SU-DHL-6 (cell line): ENCODE measurements at regions not wholly inside any gene's neighbourhood (a gene's known extent, or its start where the extent isn't known, plus 50 kb on each side); places are given as distances from the start of the nearest gene placed in this dataset.

Source experiments
- H2AFZ ChIP-seq: fragments of 200-600 bp; sonication (generic); 2 replicates; pipeline ENCODE4 v1.6.1; 2014; ENCODE audit warnings: low read depth, mild to moderate bottlenecking, moderate library complexity, mixed read lengths, antibody characterized with exemption, low read length; ENCODE audit not compliant: severe bottlenecking
- H3F3A ChIP-seq: fragments of 200-600 bp; shearing (Covaris generic); 2 replicates; pipeline ENCODE4 v1.6.0; 2016; ENCODE audit warnings: antibody characterized with exemption, mild to moderate bottlenecking; ENCODE audit not compliant: insufficient read depth
- H3K27ac ChIP-seq: fragments of 200-600 bp; sonication (generic); 2 replicates; pipeline ENCODE4 v1.5.1; 2016; ENCODE audit warnings: low read depth, mild to moderate bottlenecking, low read length, moderate library complexity, mixed read lengths
- H3K27me3 ChIP-seq: fragments of 200-600 bp; sonication (generic), shearing (Covaris generic); 2 replicates; pipeline ENCODE4 v1.6.0; 2014; ENCODE audit warnings: mild to moderate bottlenecking, low read length
- H3K36me3 ChIP-seq: fragments of 200-600 bp; sonication (generic); 2 replicates; pipeline ENCODE4 v1.6.1; 2014; ENCODE audit warnings: mild to moderate bottlenecking, low read length, mixed read lengths
- H3K4me2 ChIP-seq: fragments of 300-600, 200-600 bp; shearing (Covaris generic), sonication (generic); 2 replicates; pipeline ENCODE4 v1.6.0; 2014; ENCODE audit warnings: low read length, low read depth, mild to moderate bottlenecking; ENCODE audit not compliant: poor library complexity, severe bottlenecking
- H3K4me3 ChIP-seq: fragments of 200-600 bp; sonication (generic); 2 replicates; pipeline ENCODE4 v1.5.1; 2014; ENCODE audit warnings: antibody characterized with exemption, low read length, mild to moderate bottlenecking, mixed read lengths; ENCODE audit not compliant: insufficient read depth, poor library complexity, severe bottlenecking
- H3K79me2 ChIP-seq: fragments of 200-600 bp; sonication (generic); 2 replicates; pipeline ENCODE4 v1.6.1; 2014; ENCODE audit warnings: mild to moderate bottlenecking, low read length, moderate library complexity; ENCODE audit not compliant: insufficient read depth
- H3K9ac ChIP-seq: fragments of 200-600 bp; sonication (generic); 2 replicates; pipeline ENCODE4 v1.7.0; 2014; ENCODE audit warnings: mild to moderate bottlenecking, low read length
- H3K9me2 ChIP-seq: fragments of 200-600 bp; sonication (generic); replicated peaks from 2 replicates; pipeline ENCODE4 v1.6.1; 2014; ENCODE audit warnings: low read length; ENCODE audit not compliant: insufficient read depth
- H3K9me3 ChIP-seq: fragments of 200-600 bp; sonication (generic); 2 replicates; pipeline ENCODE4 v1.6.1; 2014; ENCODE audit warnings: low read length, mixed read lengths; ENCODE audit not compliant: insufficient read depth
- H4K20me1 ChIP-seq: fragments of 200-600 bp; sonication (generic); 2 replicates; pipeline ENCODE4 v1.6.1; 2014; ENCODE audit warnings: low read depth, mild to moderate bottlenecking, antibody characterized with exemption, low read length, moderate library complexity, mixed read lengths
- EZH2phosphoT487 ChIP-seq: fragments of 200-600 bp; sonication (generic), shearing (Covaris generic); conservative IDR thresholded peaks from 2 replicates; pipeline ENCODE4 v1.6.1; 2018; ENCODE audit warnings: mild to moderate bottlenecking, antibody characterized with exemption, low read length, moderate library complexity, mixed read lengths
- TF ChIP-seq, protein P1 (sequence below): fragments of 200-600 bp; sonication (generic); IDR thresholded peaks from one replicate; pipeline ENCODE4 v1.5.1; 2017; ENCODE audit warnings: antibody characterized with exemption, mild to moderate bottlenecking, low read length, moderate library complexity; ENCODE audit not compliant: insufficient read depth, poor library complexity, severe bottlenecking

DNA sequence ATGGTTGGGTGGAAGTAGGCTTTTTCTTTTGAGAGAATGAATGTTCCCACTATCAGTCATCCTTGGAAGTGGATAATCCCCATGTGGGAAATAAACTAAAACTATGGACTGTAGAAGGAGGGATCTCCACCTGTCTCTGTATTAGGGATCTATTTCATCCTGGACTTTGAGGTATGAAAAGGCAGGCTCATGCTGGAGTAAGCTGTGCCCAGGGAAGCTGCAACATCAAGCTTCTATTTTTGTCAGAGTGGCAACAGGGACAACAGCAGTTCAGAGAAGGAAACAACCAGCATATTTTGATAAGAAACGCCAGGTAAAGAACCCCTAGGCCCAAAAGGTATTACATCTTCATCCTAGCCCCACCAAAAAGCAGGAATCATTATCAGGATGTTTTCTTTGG lies 122.0 kb downstream of the MDH1 start:
- no peaks in the 10 kb centered on the region for H3K9me3 ChIP-seq
- H3K9me2 ChIP-seq, result no peaks in the 10 kb centered on the region
- H3K4me3 ChIP-seq, result no peak overlapping the region
- no peak for TF ChIP-seq EZH2phosphoT487
- TF ChIP-seq, protein P1, sequence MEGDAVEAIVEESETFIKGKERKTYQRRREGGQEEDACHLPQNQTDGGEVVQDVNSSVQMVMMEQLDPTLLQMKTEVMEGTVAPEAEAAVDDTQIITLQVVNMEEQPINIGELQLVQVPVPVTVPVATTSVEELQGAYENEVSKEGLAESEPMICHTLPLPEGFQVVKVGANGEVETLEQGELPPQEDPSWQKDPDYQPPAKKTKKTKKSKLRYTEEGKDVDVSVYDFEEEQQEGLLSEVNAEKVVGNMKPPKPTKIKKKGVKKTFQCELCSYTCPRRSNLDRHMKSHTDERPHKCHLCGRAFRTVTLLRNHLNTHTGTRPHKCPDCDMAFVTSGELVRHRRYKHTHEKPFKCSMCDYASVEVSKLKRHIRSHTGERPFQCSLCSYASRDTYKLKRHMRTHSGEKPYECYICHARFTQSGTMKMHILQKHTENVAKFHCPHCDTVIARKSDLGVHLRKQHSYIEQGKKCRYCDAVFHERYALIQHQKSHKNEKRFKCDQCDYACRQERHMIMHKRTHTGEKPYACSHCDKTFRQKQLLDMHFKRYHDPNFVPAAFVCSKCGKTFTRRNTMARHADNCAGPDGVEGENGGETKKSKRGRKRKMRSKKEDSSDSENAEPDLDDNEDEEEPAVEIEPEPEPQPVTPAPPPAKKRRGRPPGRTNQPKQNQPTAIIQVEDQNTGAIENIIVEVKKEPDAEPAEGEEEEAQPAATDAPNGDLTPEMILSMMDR, result no peak
- H3K9ac ChIP-seq, result no peak overlapping the region
- no peak overlapping the region for H2AFZ ChIP-seq
- H3K36me3 ChIP-seq, result no peaks in the 10 kb centered on the region
- no peak overlapping the region for H3K27ac ChIP-seq
- no peaks in the 10 kb centered on the region for H3K27me3 ChIP-seq
- H4K20me1 ChIP-seq, result no peaks in the 10 kb centered on the region
- no peaks in the 10 kb centered on the region for H3F3A ChIP-seq
- H3K4me2 ChIP-seq, result no peak overlapping the region
- no peaks in the 10 kb centered on the region for H3K79me2 ChIP-seq

GRCh38 chr2:63712748-63713147 lies 124.0 kb downstream of the MDH1 start:
- Histone ChIP-seq H4K20me1 (no peaks in the 10 kb centered on the region), H3K27me3 (no peaks in the 10 kb centered on the region), H3K36me3 (no peaks in the 10 kb centered on the region), H3K9me3 (no peaks in the 10 kb centered on the region), H2AFZ (no peak overlapping the region), H3K79me2 (no peaks in the 10 kb centered on the region), H3K27ac (no peak overlapping the region), H3F3A (no peaks in the 10 kb centered on the region), H3K9me2 (no peaks in the 10 kb centered on the region), H3K9ac (no peak overlapping the region), H3K4me2 (no peak overlapping the region), H3K4me3 (no peak overlapping the region)
- TF ChIP-seq, protein P1, result no peak
- TF ChIP-seq EZH2phosphoT487, result no peak

DNA sequence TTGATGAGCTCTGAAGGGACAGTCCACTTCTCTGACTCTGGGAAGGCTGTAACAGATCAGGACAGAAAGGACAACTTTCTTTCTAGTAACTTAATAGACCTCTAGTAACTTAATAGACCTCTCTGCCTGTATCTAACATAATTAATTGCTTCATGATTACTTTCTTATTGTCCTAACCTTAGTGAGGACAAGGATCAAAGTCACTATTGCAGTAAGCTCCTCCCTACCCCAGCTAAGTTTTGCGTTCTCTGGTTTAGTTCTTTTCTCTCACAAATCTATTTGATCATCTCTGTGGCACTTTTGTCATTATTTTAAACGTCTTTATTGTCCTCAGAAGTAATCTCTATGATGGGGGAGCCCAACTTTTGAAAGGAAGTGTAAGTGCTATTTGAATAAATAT lies 125.5 kb upstream of the UGP2 start:
- TF ChIP-seq EZH2phosphoT487, result no peak
- Histone ChIP-seq H3K27me3 (no peaks in the 10 kb centered on the region), H2AFZ (no peak overlapping the region), H3K4me3 (no peak overlapping the region), H3K36me3 (0 out of 2 replicates have a peak, but pooled peaks cover 2% of the 10 kb centered on the region), H3K27ac (no peak overlapping the region), H3K79me2 (no peaks in the 10 kb centered on the region), H4K20me1 (no peaks in the 10 kb centered on the region), H3K4me2 (no peak overlapping the region), H3F3A (no peaks in the 10 kb centered on the region), H3K9me2 (no peaks in the 10 kb centered on the region), H3K9me3 (no peaks in the 10 kb centered on the region), H3K9ac (no peak overlapping the region)

DNA sequence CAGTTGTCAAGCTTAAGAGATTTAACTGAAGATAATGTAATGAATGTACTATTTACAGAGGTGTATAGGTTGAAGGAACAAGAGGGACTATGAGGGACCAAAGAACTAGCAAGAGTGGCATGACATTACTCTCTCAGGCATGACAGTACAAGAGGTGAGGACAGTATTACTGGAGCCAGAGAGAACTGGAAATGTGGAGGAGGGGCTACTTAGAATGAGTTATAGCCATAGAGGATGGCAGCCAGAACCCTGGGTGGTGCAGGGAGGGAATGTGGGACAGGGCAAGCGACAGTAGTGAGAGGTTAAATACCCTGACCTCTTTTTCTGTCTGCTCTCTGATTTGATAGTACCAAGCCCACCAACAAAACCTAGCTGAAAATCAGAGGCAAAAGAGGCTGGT lies 122.6 kb upstream of the UGP2 start:
- H4K20me1 ChIP-seq, result no peaks in the 10 kb centered on the region
- no peak overlapping the region for H3K9ac ChIP-seq
- H3K79me2 ChIP-seq, result no peaks in the 10 kb centered on the region
- no peak for TF ChIP-seq EZH2phosphoT487
- TF ChIP-seq, protein P1, result no peak
- 0 out of 2 replicates have a peak, but pooled peaks cover 2% of the 10 kb centered on the region for H3K36me3 ChIP-seq
- no peaks in the 10 kb centered on the region for H3F3A ChIP-seq
- no peak overlapping the region for H3K4me2 ChIP-seq
- no peaks in the 10 kb centered on the region for H3K27me3 ChIP-seq
- H3K27ac ChIP-seq, result no peak overlapping the region
- no peaks in the 10 kb centered on the region for H3K9me3 ChIP-seq
- H3K4me3 ChIP-seq, result no peak overlapping the region
- H3K9me2 ChIP-seq, result no peaks in the 10 kb centered on the region
- H2AFZ ChIP-seq, result no peak overlapping the region
